B cell (primary cell): ENCODE measurements at regions not wholly inside any gene's neighbourhood (a gene's known extent, or its start where the extent isn't known, plus 50 kb on each side); places are given as distances from the start of the nearest gene placed in this dataset.

Source experiments
- ATAC-seq: fragments of 200-7000 bp; cut with Tn5 transposase; one replicate; pipeline ENCODE4 v1.10.0; 2021; ENCODE audit warnings: low read depth, mild to moderate bottlenecking, moderate number of reproducible peaks, moderate library complexity
- CTCF ChIA-PET: fragments of 350-600 bp; sonication (Branson Sonifier 250); formaldehyde crosslinking; loops from one replicate; lab custom pipeline; 2021; ENCODE audit warnings: antibody characterized with exemption, inconsistent platforms; lab: Charles Lee
- POLR2A ChIA-PET: fragments of 350-600 bp; sonication (Branson Sonifier 250); formaldehyde crosslinking; loops from one replicate; lab custom pipeline; 2021; ENCODE audit warnings: antibody characterized with exemption; lab: Charles Lee
- DNase-seq: peaks from one replicate; pipeline ENCODE4 v3.0.0; 2013
- H2AFZ ChIP-seq: 2 replicates; pipeline ENCODE4 v1.6.1; 2012; ENCODE audit warnings: mild to moderate bottlenecking, low read depth, low read length; ENCODE audit not compliant: insufficient read depth, poor library complexity, severe bottlenecking
- H3K27ac ChIP-seq, 2 donors: 1 replicate in 1 of 2; 2 replicates in 1 of 2; pipeline ENCODE4 v1.5.1; 2012 to 2013; ENCODE audit warnings: low read length in 2 of 2, mild to moderate bottlenecking in 2 of 2, moderate library complexity in 1 of 2
- H3K27me3 ChIP-seq, 4 experiments: fragments of 200-600 bp in 1 of 4; sonication (generic) in 1 of 4; replicated peaks in 1 of 4; 1 replicate in 2 of 4; 2 replicates in 2 of 4; pipeline versions ENCODE4 v1.6.1 to v1.7.0; 2013 to 2016; ENCODE audit warnings: low read length in 3 of 4, mild to moderate bottlenecking in 2 of 4, mixed read lengths in 1 of 4, moderate library complexity in 1 of 4; ENCODE audit not compliant: insufficient read depth in 4 of 4, control insufficient read depth in 3 of 4; ENCODE audit errors: control extremely low read depth in 1 of 4
- H3K36me3 ChIP-seq, 2 experiments: replicated peaks in 1 of 2; 1 replicate in 1 of 2; 2 replicates in 1 of 2; pipeline versions ENCODE4 v1.6.1 to v1.7.1; 2013; ENCODE audit warnings: low read length in 1 of 2; ENCODE audit not compliant: insufficient read depth in 2 of 2, control insufficient read depth in 1 of 2; ENCODE audit errors: control extremely low read depth in 1 of 2, extremely low read depth in 1 of 2
- H3K4me1 ChIP-seq, 2 donors: fragments of 200-600 bp in 1 of 2; sonication (generic) in 1 of 2; 1 replicate in 1 of 2; 2 replicates in 1 of 2; pipeline versions ENCODE4 v1.5.1 to v1.6.1; 2013 to 2017; ENCODE audit warnings: low read length in 2 of 2; ENCODE audit not compliant: control insufficient read depth in 2 of 2, insufficient read depth in 2 of 2
- H3K4me2 ChIP-seq: replicated peaks from 2 replicates; pipeline ENCODE3; 2012; ENCODE audit warnings: mild to moderate bottlenecking, low read depth, low read length; ENCODE audit not compliant: poor library complexity, severe bottlenecking
- H3K4me3 ChIP-seq, 5 experiments: fragments of 200-600 bp in 1 of 5; sonication (generic) in 1 of 5; 1 replicate in 3 of 5; 2 replicates in 2 of 5; pipeline versions ENCODE4 v1.5.1 to v1.7.0; 2011 to 2016; ENCODE audit warnings: low read length in 4 of 5, mild to moderate bottlenecking in 4 of 5, low read depth in 2 of 5, control low read depth in 1 of 5, moderate library complexity in 1 of 5; ENCODE audit not compliant: insufficient read depth in 1 of 5; ENCODE audit errors: control extremely low read depth in 1 of 5, extremely low read depth in 1 of 5
- H3K79me2 ChIP-seq: fragments of 200-600 bp; sonication (generic); one replicate; pipeline ENCODE4 v1.6.0; 2016; ENCODE audit warnings: low read length; ENCODE audit not compliant: control insufficient read depth, insufficient read depth
- H3K9ac ChIP-seq: fragments of 200-600 bp; sonication (generic); 2 replicates; pipeline ENCODE4 v1.6.1; 2017; ENCODE audit warnings: mild to moderate bottlenecking, low read length, moderate library complexity
- H3K9me3 ChIP-seq, 3 donors: one replicate each; pipeline versions ENCODE4 v1.6.1 to v1.7.1; 2013; ENCODE audit warnings: low read length in 2 of 3; ENCODE audit not compliant: control insufficient read depth in 2 of 3, insufficient read depth in 1 of 3; ENCODE audit errors: control extremely low read depth in 1 of 3
- H4K20me1 ChIP-seq: 2 replicates; pipeline ENCODE4 v1.6.0; 2012; ENCODE audit warnings: mild to moderate bottlenecking, low read length; ENCODE audit not compliant: insufficient read depth, control insufficient read depth, poor library complexity, severe bottlenecking
- H3K27ac Mint-ChIP-seq: one replicate; pipeline ENCODE4 v1.8.0; 2021; ENCODE audit warnings: mixed read lengths
- H3K27me3 Mint-ChIP-seq: one replicate; pipeline ENCODE4 v1.8.0; 2021; ENCODE audit warnings: mixed read lengths
- H3K4me1 Mint-ChIP-seq: one replicate; pipeline ENCODE4 v1.8.0; 2021; ENCODE audit warnings: mixed read lengths
- H3K4me3 Mint-ChIP-seq: one replicate; pipeline ENCODE4 v1.8.0; 2021; ENCODE audit warnings: mixed read lengths
- H3K9me3 Mint-ChIP-seq: one replicate; pipeline ENCODE4 v1.8.0; 2022; ENCODE audit warnings: mixed read lengths; ENCODE audit not compliant: insufficient read depth
- CTCF ChIP-seq: fragments of 200-600 bp; IDR thresholded peaks from one replicate; pipeline ENCODE4 v1.8.0; 2022; ENCODE audit warnings: antibody characterized with exemption, mild to moderate bottlenecking
- EZH2 ChIP-seq: IDR thresholded peaks from 2 replicates; pipeline ENCODE4 v1.6.1; 2012; ENCODE audit warnings: borderline replicate concordance, low read depth, mild to moderate bottlenecking, moderate library complexity, low read length; ENCODE audit not compliant: insufficient read depth, poor library complexity, severe bottlenecking
- WGBS: methylation state at CpG from one replicate; pipeline ENCODE4 v1.1.5; 2013; ENCODE audit warnings: missing lambda C conversion rate; ENCODE audit not compliant: insufficient coverage; 5-methylcytosine and 5-hydroxymethylcytosine counted together
- intact Hi-C: fragments of 100-400 bp; cut with micrococcal nuclease; formaldehyde crosslinking; loops from one replicate; pipeline ENCODE4 v1.10.0; 2022

GRCh38 chr4:138298866-138299265, 56.7 kb upstream of the SLC7A11 start:
- CTCF ChIA-PET: no interaction called here
- ATAC-seq (no peak), DNase-seq (no peak)
- Histone ChIP-seq H3K79me2 (no peaks in the 10 kb centered on the region), H3K9ac (no peak overlapping the region), H3K9me3 (no peaks in the 10 kb centered on the region), H3K4me1 (no peaks in the 10 kb centered on the region), H3K4me3 (no peak overlapping the region), H3K27me3 (no peaks in the 10 kb centered on the region), H3K4me2 (no peak overlapping the region), H3K36me3 (no peaks in the 10 kb centered on the region), H2AFZ (no peak overlapping the region), H4K20me1 (no peaks in the 10 kb centered on the region), H3K27ac (no peak overlapping the region)
- no peaks in the 10 kb centered on the region for H3K4me1 Mint-ChIP-seq
- WGBS: no CpG with 5 or more reads among the region's 1 CpG
- intact Hi-C loops: no loop called here
- no peak for TF ChIP-seq EZH2
- no peak for TF ChIP-seq CTCF
- POLR2A ChIA-PET: no interaction called here
- peaks cover 4% of the 10 kb centered on the region for H3K27me3 Mint-ChIP-seq
- H3K4me3 Mint-ChIP-seq: no peak overlapping the region
- no peak overlapping the region for H3K27ac Mint-ChIP-seq
- no peaks in the 10 kb centered on the region for H3K9me3 Mint-ChIP-seq

DNA sequence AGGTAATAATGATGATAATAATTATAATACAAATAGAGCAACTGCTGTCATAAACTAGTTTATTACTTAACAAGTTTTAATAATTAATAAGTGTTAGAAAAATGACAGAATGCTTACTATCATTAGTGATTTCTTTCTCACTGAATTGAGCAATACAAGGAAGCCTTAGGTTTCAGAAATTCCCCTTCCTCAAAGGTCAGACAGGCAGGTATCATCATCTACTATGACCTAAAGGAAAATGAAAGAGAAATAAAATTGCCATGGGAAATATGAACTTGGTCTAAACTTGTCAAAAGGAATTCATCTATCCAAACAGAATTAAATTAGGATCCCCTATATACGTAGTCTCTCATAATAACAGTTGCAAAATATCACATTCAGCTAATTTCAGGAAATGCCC, 56.3 kb upstream of the SLC7A11 start:
- TF ChIP-seq EZH2 (no peak), CTCF (no peak)
- Mint-ChIP-seq H3K4me3 (no peak overlapping the region), H3K4me1 (no peaks in the 10 kb centered on the region), H3K27ac (no peak overlapping the region), H3K27me3 (peaks cover 4% of the 10 kb centered on the region), H3K9me3 (no peaks in the 10 kb centered on the region)
- no peaks in the 10 kb centered on the region for H3K27me3 ChIP-seq
- ATAC-seq (no peak), DNase-seq (no peak)
- H3K4me1 ChIP-seq: no peaks in the 10 kb centered on the region
- 100% methylated on average over 1 of the region's 1 CpG for WGBS
- no peak overlapping the region for H3K4me2 ChIP-seq
- ChIA-PET CTCF (no interaction called here), POLR2A (no interaction called here)
- no peak overlapping the region for H3K9ac ChIP-seq
- H3K79me2 ChIP-seq: no peaks in the 10 kb centered on the region
- no peak overlapping the region for H2AFZ ChIP-seq
- H3K4me3 ChIP-seq: no peak overlapping the region
- H4K20me1 ChIP-seq: no peaks in the 10 kb centered on the region
- peaks cover 0 to 1% (median 0%) of the 10 kb centered on the region in 3 donors for H3K9me3 ChIP-seq
- H3K36me3 ChIP-seq: no peaks in the 10 kb centered on the region
- no peak overlapping the region for H3K27ac ChIP-seq
- intact Hi-C loops: no loop called here
